T-helper 2 cell (primary cell): ENCODE measurements at regions not wholly inside any gene's neighbourhood (a gene's known extent, or its start where the extent isn't known, plus 50 kb on each side); places are given as distances from the start of the nearest gene placed in this dataset.

Experiments used
- DNase-seq, 5 experiments: peaks; one replicate each; pipeline versions ENCODE4 v3.0.0 to v3.0.0-alpha.2; 2012 to 2022

DNA sequence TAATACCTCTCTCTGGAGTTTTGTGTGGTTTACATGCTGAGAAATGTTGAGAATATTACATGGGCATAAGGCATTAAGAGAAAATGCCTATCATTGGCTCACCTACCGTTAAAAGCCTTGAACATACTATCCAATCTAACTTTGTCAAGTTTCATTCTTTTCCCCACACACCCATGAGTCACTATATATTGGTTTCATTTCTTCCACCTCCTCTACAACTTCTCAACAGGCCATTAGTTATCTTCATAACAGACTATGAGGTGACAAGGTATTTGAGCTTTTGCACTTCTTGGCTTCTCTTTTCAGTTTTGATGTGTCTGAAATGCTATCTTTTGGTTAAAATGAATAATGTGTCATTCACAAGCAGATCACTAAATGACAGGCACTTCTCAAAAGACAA is 288.0 kb downstream of the KCNN2 start:
- no peak for DNase-seq

GRCh38 chr5:114648940-114649339 is 287.1 kb downstream of the KCNN2 start:
- DNase-seq, result no peak

DNA sequence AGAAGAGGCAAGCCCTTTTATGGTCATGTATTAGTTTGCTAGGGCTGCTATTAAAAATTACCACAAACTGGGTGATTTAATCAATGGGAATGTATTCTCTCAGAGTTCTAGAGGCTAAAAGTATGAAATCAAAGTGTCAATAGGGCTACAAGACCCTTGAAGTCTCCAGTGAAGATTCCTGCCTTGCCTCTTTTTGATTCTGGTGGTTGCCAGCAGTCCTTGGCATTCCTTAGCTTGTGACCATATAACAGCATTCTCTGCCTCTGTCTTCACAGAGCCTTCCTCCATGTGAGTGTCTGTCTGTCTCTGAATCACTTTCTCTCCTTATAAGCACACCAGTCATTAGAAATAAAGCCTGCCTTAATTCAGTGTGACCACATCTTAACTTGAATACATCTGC is 282.7 kb downstream of the KCNN2 start:
- DNase-seq, result no peak

- no peak for DNase-seq
Measured at GRCh38 chr5:114636271-114636670, 274.4 kb downstream of the KCNN2 start.

DNA sequence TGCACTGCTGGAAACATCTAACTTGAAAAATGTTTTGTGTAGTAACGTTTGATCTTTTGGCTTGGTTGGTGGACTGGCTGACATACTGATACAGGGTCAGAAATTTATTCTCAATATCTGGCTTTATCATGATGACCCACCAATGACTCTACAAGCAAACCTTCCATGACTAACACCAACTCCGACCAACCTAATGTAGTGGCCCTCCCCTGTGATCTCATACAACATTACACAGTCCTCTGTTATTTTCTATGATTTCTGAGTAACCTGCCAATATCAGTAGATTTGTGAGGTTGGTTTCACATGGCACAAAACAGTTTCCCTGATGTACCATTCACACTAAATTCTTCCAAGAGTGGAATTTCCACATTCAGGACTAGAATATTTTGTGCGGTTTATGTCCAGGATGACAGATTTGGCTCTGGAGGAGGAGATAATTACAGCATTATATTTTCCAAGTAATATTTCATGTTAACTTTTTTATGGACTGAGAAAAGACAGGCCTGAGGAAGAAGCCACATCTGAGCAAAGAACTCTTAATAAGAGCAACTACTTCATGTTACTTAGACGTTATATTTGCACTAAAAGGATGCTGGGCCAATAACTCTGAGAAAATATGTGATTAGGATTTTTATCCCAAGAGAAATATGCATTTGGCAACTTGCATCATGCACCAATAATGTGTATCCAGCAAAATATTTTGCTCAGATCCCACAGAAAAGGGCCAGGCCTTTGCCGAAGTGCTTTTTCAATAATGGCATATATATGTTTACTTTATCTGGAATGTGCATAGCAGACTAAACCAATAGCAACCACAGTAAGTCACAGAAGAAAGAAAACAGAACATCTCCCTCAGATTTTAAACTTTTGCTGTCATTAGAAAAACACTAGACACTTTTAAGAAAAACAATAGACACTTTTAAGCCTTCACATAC is 273.4 kb downstream of the KCNN2 start:
- DNase-seq, result no peak

DNA sequence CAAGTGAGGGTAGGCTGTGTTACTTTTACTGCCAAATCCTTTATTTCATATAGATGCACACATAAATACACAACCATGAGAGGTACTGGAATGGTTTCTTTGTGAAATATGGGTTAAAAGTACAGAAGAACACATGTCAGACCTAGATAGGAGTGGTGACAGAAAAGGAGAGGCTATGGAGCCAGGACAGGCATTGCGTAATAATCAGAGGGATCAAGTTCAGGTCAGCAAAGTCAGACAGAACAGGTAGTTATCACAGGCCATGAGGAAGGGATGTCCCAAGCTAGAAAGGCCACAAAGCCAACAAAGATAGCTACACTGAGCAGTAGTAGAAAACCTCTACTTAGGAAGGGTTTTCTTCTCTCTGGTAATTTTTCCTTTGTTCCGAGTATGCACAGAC is 272.6 kb downstream of the KCNN2 start:
- DNase-seq, result no peak

GRCh38 chr5:114612406-114612805 is 250.5 kb downstream of the KCNN2 start:
- DNase-seq, result no peak

DNA sequence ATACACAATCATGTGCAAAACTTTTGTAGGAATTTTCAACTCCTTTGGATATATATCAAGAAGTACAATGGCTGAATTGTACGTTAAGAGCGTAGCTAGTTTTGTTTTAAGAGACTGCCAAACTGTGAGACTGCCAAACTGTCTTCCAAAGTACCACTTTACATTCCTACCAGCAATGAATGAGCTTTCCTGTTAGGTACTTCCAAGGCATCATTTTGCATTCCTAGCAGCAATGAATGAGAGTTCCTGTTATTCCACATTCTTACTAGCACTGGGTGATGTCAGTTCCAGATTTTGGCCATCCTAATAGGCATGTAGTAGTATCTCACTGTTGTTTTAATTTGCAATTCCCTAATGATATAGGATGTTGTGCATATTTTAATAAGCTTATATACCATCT is 219.3 kb downstream of the KCNN2 start:
- no peak for DNase-seq

- DNase-seq, result no peak
Measured at GRCh38 chr5:114565871-114566270, 204.0 kb downstream of the KCNN2 start.

- no peak for DNase-seq
Measured at GRCh38 chr5:114565139-114565538, 203.3 kb downstream of the KCNN2 start.

- DNase-seq, result no peak
Measured at GRCh38 chr5:114561415-114561814, 199.5 kb downstream of the KCNN2 start.
